ENCODE measurements at regions not wholly inside any gene's neighbourhood (a gene's known extent, or its start where the extent isn't known, plus 50 kb on each side); places are given as distances from the start of the nearest gene placed in this dataset.

- ChIA-PET POLR2A (no interaction called here), CTCF (no interaction called here)
- H3K9me3 ChIP-seq (ENCODE audit: control insufficient read depth, insufficient read depth, low read depth, low read length) = peaks cover 2% of the 10 kb centered on the region
- no peaks in the 10 kb centered on the region for H3K36me3 ChIP-seq (ENCODE audit: control insufficient read depth in 2 of 2, insufficient read depth in 1 of 2, low read length in 2 of 2)
- no peak for TF ChIP-seq PRDM4 (tag by site-specific recombination; IDR thresholded peaks at IDR 0.05)
- no peak for TF ChIP-seq ZBTB7A (tag by site-specific recombination; IDR thresholded peaks at IDR 0.05; ENCODE audit: low read depth)
- no peak for TF ChIP-seq MEIS1 (CRISPR knock-in tag; IDR thresholded peaks at IDR 0.05; ENCODE audit: borderline replicate concordance)
- no peak for TF ChIP-seq ZFP3 (tag by site-specific recombination; IDR thresholded peaks at IDR 0.05; ENCODE audit: low read depth)
- no peak for TF ChIP-seq TRIM28 (IDR thresholded peaks at IDR 0.05; ENCODE audit: borderline replicate concordance, low read length)
- TF ChIP-seq ZNF561 (tag by site-specific recombination; IDR thresholded peaks at IDR 0.05; ENCODE audit: borderline replicate concordance) = no peak
- TF ChIP-seq KLF7 (tag by site-specific recombination; IDR thresholded peaks at IDR 0.05; ENCODE audit: borderline replicate concordance) = no peak
- no peak for TF ChIP-seq ZSCAN23 (tag by site-specific recombination; IDR thresholded peaks at IDR 0.05)
- no peaks in the 10 kb centered on the region for H3K4me1 ChIP-seq (ENCODE audit: control insufficient read depth, insufficient read depth, low read length)
- no peak overlapping the region for H3K27ac ChIP-seq (ENCODE audit: extremely low read depth, low read depth, low read length)
- no peak overlapping the region for H3K4me3 ChIP-seq (ENCODE audit: low read depth, low read length)
Observed at GRCh38 chr18:76750917-76751890, 71.2 kb upstream of the ZNF236 start.

GRCh38 chr18:76750269-76750668, 72.1 kb upstream of the ZNF236 start:
- Histone ChIP-seq H3K4me3 (ENCODE audit: low read depth, low read length) (no peak overlapping the region), H3K9me3 (ENCODE audit: control insufficient read depth, insufficient read depth, low read depth, low read length) (peaks cover 2% of the 10 kb centered on the region), H3K27ac (ENCODE audit: extremely low read depth, low read depth, low read length) (no peak overlapping the region), H3K36me3 (ENCODE audit: control insufficient read depth in 2 of 2, insufficient read depth in 1 of 2, low read length in 2 of 2) (no peaks in the 10 kb centered on the region), H3K4me1 (ENCODE audit: control insufficient read depth, insufficient read depth, low read length) (no peaks in the 10 kb centered on the region)
- TF ChIP-seq ZNF394 (tag by site-specific recombination; IDR thresholded peaks at IDR 0.05; ENCODE audit: borderline replicate concordance) (no peak), SETDB1 (IDR thresholded peaks at IDR 0.05; ENCODE audit: insufficient read length, low read length) (peak; percentile 90), TRIM28 (IDR thresholded peaks at IDR 0.05; ENCODE audit: borderline replicate concordance, low read length) (peak; percentile 66)
- CTCF ChIA-PET = no interaction called here
- POLR2A ChIA-PET = no interaction called here

- Histone ChIP-seq H3K9me3 (ENCODE audit: control insufficient read depth, insufficient read depth, low read depth, low read length) (peaks cover 2% of the 10 kb centered on the region), H3K4me1 (ENCODE audit: control insufficient read depth, insufficient read depth, low read length) (no peaks in the 10 kb centered on the region)
- POLR2A ChIA-PET = no interaction called here
Observed at GRCh38 chr18:76747676-76748075, 74.7 kb upstream of the ZNF236 start.

More at GRCh38 chr18:76747676-76748075, 74.7 kb upstream of the ZNF236 start:
- TF ChIP-seq ZNF548 (tag by site-specific recombination; IDR thresholded peaks at IDR 0.05) (no peak), TSHZ1 (tag by site-specific recombination; IDR thresholded peaks at IDR 0.05; ENCODE audit: borderline replicate concordance) (no peak), ZNF555 (tag by site-specific recombination; conservative IDR thresholded peaks at IDR 0.05) (no peak), GLIS1 (tag by site-specific recombination; IDR thresholded peaks at IDR 0.05) (no peak)
- CTCF ChIA-PET = no interaction called here
- Histone ChIP-seq H3K27ac (ENCODE audit: extremely low read depth, low read depth, low read length) (no peak overlapping the region), H3K36me3 (ENCODE audit: control insufficient read depth in 2 of 2, insufficient read depth in 1 of 2, low read length in 2 of 2) (no peaks in the 10 kb centered on the region), H3K4me3 (ENCODE audit: low read depth, low read length) (no peak overlapping the region)

Data from HEK293 (cell line).